NK-92 treated with Interleukin-12 subunit alpha and Interleukin-12 subunit beta, amount 100 ng/mL, for 24 hours (cell line): ENCODE measurements at regions not wholly inside any gene's neighbourhood (a gene's known extent, or its start where the extent isn't known, plus 50 kb on each side); places are given as distances from the start of the nearest gene placed in this dataset.

ENCODE experiments used
- DNase-seq: peaks from one replicate; lab custom pipeline; 2025; lab: John Stamatoyannopoulos, UW

DNA sequence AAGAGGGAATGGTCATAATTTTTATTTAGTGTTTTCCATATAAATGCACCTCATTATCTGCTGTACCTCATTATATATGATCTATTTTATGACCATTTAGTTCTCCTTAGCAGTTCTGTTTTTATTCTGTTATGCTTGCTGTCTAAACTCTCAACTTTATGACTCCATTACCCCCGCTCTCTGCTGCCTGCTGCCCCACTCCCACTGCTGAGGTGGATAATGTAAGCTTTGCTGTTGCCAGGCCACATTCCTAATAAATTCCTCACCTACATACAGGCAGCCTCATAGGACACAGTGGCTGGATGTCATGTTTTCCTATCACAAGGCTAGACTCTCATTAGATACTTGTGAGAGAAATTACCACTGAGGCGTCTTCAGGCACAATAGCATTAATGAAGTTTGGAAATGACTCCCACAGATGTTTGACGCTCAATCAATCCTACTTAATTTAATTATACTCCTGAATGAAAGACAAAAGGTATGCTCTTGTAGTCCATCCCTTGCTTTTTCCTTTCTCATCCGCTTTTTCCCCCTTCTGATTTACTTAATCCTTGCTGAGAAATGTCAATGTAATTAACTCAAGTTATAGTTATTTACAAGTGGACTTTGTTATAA, 497.5 kb upstream of the IGFBP7 start:
- no peak for DNase-seq

DNA sequence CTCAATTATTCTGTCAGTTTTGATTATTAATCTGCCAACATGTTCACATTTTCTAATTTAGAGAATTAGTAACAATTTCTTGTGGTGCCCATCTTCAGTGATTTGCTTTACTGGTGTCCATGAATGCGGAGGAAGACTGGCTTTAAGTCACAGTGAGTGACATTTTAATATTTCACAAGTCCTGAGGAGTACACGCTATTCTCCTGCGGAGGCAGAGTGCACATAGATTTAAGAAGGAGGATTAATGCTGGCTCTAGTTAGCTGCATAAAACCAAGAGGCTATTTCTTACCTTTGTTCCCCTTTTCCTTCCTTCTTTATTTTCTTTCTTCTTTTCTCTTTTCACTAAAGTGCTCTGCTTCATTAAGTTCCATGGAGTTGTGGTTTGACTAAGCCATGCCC, 495.2 kb upstream of the IGFBP7 start:
- no peak for DNase-seq

DNA sequence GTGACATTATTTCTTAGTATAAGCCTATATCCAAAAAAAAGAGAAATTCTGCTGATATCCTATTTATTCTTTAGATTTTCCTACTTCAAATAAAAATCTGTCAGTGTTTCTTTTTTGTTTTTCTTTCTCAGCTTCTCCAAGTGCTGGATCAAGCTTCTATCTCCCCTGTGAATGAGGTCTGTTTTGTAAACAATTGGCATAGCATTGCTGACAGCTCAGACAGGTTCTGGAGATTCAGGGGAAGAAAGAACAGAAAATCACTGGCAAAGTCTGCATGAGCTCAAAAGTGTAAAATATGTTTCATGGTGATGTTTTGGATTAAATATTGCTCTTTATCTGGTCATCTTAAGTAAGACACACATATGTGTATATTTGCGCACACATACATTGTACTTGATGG, 492.0 kb upstream of the IGFBP7 start:
- DNase-seq, result no peak

DNA sequence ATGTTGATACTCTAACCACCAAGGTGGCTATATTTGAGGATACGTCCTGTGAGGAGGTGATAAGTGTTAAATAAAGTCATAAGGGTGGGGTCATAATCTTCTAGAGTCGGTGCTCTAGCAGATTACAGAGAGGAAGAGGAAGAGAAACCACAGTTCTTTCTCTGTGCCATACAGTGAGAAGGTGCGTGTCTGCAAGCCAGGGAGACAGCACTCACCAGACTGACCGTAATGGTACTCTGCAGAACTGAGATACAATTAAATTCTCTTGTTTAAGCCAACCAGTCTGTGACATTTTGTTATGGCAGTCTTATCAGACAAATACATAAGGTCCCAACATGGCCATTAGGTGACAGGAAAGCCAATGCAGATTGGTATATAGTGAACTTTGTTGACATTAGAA, 480.9 kb upstream of the IGFBP7 start:
- DNase-seq, result no peak

DNA sequence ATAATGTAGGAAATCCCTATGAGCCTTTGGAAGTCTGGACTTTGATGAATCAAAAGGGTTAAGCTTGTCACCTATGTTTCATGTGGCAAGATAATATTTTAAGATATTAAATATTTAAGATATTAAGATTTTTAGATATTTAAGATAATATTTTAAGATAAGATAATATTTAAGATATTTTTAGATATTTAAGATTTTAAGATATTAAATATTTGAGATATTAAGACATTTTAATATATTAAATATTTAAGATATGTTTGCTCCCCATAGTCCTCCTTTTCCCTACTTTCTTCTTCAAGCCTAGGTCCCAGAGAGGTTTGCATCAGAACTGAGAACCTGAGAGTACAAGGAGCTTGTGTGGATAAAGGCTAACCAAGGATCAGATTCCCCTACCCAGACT, 478.4 kb upstream of the IGFBP7 start:
- DNase-seq, result no peak

DNA sequence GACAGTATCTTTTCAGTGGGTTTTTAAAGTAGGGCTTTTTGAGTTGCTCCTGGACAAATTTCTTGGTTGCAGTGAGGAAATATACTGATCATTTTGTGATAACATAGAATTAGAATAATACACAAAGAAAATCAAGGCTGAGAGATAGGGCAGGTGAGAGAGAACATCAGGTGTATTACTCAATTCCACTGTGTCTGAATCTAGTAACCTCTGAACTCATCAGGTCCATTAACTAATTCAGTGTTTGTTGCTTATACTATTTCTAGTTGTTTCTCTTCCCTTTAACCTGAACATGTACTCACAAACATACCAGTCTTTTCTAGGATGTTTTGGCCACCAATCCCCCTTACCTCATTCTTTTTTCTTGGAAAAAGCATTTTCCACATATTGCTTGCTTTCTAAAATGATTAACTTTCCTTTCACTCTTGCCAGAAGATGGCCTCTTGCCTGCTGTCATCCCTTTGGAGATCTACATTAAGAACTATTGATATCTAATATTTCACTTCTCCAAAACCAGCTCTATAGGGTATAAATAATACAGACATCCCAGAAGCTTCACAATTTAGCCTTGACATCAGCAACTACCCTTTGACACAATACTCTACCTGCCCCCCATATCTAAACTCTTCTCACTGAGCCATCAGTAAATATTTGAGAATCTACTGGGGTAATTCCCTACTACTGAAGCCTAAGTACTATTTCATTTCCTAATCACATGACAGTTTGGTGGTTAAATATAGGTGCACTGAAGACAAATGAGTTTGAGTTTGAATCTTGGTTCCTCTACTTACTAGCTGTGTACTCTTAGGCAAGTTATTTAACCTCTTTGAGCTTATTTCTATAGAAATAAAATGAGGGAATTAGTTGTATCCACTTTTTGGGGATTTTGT, 470.8 kb upstream of the IGFBP7 start:
- no peak for DNase-seq

DNA sequence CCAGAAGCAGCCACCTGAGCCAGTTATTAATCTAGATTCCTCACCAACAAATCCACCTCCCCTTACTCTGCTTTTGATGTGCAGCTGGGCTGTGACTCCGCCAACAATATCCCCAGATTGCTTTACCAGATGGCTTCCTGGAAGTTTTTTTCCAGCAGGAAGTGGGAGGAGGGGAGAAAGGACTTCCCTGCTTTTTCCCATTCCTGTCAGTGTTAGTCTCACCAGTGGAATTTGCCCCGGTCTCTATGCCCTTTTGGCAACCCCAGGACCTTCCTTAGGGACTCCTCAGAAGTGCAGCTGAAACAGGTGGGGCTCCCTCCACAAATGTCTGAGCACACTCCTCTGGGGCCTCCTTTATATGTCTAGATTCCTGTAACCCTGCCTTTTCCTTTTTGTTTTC, 465.2 kb upstream of the IGFBP7 start:
- no peak for DNase-seq

DNA sequence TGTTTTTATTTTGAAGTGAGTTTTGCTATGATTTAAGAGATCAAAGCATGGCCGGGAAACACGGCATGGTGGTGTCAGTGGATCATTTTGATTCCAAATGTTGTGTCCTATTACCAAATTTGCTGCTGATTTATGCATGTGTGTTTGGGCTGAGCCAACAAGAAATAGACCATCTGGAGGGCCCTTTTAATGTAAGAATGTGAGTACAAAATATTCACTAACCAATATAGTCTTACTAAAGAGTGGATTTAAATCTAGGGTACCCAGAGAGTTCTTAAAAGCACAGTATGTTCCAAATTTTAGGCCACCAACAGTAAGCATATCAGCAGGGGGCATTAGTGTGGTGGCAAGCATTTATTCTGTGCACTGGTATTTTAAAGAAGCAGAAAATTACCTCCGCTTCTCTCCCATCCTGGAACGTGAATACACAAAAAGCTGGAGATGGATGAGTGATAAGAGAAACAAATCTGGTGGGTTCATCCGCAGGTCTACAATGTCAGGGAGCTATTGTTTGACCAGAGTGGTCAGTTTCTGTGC, 444.4 kb upstream of the IGFBP7 start:
- no peak for DNase-seq

DNA sequence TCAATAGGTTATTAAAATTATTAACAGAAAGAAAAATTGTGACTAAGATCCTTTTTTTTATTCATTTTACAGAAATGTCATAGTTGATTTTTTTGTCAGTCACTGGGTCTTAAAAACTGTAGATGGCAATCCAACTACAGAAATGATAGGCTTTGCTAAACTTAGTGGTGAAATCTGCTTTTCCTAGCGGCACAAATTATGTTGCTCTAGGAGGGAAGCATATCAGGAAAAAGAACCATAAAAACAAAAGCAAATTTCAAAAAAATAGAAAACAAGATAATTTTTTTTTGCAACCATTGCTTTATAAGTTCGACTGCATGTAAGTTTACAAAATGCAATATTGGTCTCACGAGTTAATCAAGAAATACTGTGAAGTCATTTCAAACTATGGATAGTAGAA, 443.5 kb upstream of the IGFBP7 start:
- no peak for DNase-seq

DNA sequence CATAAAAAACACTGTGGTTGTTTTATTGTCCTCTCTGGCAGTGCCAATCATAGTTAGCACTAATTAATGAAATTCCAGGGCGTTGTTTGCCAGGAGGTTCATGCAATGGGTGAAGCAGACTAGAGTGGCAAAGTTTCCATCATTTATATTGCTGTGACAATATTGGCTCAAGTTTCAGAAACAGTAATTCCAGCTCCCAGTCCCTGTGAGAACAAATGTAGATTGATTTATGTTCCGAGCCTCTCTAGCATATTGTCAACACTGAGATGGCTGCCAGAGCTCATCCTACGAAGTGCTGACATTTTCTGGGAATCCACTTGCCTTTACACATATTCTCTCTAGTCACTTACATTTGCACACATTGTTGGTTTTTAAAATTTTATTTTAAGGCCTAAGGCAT, 440.0 kb upstream of the IGFBP7 start:
- DNase-seq, result no peak

DNA sequence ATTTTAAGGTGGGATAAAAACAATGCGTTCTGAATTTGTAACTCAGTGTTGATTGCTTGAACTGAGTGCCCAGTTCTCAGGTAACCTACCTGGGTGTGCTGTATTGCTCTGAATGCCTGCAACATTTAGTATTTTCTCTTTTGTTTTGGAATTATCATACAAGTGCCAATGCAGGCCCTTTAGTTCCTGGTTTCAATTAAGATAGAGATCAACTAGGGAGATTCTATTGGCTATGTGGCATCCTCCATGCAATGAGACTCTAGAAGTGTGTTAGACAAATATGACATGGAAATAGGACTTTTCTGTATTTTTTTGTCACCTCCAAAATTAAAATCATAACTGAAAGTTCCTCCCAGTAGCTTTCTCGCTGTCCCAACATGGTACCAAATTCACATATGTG, 438.7 kb upstream of the IGFBP7 start:
- no peak for DNase-seq

DNA sequence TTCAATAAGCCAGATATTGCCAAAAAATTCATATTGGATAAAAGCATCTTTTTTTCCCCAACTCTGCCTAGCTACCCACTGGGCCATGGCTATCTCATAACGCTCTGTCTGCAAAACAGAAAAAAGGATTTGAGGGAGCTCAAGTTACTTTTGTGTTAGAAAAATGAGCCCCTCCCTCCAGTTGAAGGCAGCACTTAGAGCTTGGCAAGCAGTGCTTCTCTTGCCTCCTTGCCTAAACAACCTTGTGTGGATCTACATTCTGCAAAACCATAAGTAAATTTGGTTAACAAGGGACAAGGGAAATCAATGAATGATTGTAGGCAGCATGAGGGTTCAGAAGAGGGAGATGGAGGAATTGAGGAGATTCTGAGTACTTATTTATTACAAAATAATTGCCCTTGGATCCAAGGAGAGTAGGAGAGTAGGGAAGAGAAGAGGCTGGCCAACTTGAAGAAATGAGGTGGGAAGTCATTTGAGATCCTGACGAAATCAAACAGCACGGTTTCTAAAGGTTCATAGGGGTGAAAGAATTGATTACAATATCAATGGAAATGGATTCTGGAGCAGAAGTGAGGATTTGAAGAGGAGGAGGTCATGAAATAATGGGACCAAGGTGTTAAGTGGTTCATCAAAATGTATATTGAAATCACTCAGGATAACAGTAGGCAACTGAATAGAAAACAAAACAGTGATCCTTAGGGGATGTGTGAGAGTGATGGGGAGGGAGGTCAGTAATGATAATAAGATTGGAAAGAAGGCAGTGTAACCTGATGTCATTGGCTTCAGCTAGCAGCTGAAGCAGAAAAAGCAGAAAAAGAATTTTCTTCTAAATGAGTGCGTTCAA, 434.8 kb upstream of the IGFBP7 start:
- DNase-seq, result no peak

DNA sequence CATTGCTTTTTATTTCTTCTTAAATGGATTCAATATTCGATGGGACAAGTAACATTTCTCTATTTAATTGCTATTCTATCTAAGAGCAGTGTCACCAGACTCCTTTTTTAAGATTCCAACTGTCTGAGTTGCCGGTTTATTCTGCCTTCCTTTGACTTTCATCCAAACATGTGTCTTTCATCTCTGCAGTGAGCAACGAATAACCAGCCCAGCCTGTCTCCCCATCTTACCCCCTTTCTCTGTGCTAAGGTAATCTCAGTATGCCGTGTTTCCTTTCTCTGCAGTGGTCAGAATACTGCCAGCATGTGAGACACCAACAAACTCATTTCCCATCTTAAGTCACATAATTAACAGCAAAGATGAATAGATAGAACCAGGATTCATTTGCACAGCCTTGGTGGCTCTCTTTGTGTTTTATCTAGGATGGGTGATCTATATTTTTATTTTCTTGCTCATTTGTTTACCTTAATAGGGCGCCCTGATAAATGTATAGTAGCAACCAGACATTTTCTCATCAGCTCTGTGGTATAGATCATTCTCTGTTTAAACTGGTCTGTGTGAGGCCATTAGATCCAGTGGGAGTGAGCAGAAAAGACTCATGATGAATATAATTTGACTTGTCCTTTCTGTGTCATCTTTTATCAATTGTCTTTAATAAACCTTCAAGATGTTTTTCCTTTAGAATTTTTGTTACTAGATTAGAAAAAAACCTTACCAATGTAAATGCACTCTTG, 394.8 kb upstream of the IGFBP7 start:
- DNase-seq, result no peak

DNA sequence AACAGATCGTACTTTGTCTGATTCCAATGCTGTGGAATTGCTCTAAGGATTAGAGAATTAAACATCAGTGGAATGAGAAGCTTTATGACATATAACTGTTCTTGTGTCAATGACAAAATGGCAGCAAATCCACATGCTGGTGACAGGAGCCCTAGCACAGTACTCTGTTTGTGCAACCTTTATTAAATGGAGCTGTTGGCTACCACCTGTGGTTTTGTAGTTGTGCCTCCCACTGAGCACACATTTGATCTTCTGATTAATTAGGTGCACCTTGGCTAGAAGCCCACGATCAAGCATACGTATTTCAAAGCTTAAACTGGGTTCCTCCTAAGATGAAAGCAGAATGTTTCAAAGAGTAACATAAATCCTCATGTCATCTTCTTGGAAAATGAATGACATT, 394.0 kb upstream of the IGFBP7 start:
- DNase-seq, result no peak

DNA sequence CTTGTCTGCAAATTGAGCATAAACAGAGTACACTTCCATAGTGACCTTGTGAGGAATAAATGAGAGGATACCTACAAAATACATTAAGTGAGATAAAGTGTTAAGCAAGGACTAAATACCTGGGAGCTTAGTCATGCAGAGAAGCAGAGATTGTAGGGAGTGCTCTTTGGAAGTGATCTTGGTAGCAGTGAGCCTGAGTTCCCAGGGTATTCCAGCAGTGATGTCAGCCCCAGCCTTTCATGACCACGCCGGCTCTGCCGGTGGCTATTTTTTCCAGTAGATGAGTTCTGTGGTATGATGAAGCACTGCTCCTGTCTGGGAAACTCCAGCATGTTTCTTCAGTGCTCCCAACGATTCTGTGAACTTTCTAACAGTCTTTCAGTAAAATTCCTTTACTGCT, 391.5 kb upstream of the IGFBP7 start:
- DNase-seq, result no peak

DNA sequence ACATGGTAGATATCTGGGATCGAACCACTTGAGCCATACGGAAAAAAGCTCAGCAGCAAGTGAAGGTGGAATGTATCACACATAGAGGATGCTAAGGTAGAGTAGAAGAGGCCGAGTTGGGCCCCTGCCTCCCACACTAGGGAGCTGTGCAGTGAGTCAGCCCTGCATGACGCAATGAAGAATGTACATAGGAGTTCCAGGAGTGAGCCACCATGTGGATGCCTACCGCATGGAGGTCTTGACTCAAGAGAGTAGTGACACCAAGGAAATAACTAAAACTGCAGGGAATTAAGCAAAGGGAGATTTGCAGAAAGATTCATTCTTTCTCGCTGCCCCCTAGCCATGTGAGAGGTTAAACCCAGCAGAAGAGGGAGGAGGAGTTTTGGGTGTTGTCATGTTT, 389.6 kb upstream of the IGFBP7 start:
- DNase-seq, result no peak

DNA sequence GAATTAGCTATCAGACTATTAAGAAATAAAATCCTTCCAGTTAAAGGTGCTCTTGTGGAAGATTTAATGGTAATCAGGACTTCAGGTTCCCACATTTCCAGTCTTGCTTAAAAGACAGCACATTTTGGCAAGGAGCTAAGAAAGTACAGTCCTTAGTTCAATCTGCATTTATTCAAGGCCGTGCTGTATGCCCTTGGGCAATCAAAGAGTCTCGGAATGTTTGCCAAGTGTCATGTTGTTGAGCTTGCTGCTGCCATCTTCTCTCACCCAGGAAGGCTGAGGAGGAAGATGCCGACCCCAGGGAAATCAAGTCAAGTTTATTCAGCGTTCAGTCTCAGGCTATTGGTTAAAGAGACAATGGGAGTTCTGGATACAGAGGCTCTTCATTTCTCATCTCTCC, 388.1 kb upstream of the IGFBP7 start:
- no peak for DNase-seq

DNA sequence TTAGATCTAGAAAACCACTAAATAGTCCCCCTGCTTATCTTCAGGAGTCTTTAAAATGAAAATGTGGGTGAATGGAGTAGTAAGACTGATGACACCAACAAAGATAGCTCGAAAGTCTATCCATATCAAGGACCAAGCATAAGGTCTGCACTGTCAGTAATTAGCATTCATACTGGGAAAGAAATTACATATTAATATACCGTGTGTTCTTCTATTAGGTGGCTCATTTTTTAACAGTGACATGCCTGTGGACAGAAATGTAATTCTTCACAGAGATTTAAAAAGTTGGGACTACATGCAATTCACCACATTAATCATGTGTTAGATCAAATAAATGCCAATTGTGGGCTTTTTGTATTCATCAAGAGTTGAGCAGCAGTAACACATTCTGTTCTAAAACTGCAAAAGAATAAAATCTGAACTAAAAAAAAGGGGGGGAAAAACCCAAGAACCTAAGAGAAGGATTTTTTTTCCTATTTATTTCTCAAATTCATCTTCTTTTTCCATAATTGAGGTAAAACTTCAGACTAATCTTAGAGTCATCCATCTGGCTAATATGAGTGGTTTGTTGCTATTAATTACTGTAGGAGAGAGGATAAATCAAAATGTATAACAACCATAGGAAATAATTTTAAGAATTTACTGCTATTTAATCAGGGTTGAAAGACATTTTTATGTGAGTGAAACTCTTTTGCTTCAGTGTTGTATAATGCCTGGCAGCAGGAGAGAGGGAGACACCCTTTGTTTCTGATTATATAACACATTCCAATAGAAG, 386.7 kb upstream of the IGFBP7 start:
- no peak for DNase-seq

DNA sequence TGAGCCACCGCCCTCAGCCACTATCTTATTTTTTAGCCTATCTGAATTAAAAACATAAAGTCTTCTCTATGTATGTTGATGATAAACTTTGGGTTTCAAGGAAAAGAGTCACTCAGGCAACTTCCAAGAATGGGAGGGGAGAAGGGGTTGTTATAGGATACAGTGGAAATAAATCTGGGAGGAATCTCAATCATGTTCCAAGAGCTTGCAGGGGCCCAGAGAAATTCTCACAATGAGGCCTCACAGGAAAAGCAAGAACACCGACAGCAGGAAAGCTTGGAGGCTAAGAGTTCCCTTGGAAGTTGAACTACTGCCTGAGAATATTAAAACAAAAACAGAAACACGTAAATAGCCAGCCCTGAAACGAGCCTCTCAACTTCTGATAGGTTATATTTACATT, 384.6 kb upstream of the IGFBP7 start:
- DNase-seq, result no peak

DNA sequence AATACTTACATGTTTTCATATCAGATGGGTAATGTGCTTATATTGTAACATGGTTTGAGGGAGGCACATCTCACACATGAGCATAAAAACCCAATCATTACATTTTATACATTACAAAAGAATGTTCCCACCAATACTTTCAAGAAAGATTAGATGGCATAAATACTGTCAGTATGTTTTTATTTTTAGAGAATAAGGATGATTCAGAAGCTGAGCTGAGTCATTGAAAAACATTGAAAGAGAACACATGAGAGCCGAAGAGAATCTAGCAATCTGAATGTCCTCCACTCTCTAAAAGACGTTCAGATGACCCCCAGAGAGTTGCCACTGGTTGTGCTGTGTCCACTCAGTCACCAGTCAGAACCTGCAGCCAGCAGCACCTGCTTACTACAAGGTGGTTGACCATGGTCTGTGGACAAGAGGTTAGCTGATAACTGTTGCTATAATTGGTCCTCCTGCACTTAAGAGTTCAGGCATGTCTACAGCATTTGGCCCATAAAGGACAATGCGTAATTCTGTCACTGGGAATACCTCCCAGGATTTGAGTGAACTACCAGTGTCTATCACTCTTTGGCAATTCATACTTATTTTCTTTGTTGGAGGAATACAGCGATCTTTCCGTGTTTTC, 382.2 kb upstream of the IGFBP7 start:
- DNase-seq, result no peak

DNA sequence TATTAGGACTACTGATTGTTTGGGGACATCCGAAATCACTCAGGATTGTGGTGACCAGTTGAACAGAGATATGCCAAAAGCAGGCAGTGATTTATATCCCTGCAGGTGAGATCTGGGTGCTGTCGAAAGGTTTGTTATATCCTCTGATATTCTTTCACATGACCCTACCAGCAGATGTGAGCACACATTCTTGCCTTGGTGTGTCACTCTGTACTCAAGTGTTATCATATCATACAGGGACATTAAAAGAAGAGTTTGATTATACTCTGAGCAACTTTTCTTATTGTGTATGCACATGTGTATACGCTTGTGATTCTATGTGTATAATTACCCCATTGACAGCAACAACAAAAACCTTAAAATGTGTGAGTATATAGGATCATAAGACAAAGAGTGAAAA, 381.2 kb upstream of the IGFBP7 start:
- no peak for DNase-seq
